Body of pancreas (tissue), 4 donors: ENCODE measurements at regions not wholly inside any gene's neighbourhood (a gene's known extent, or its start where the extent isn't known, plus 50 kb on each side); places are given as distances from the start of the nearest gene placed in this dataset.
A peak's percentile ranks its signal among the peaks of the same experiment; 100 is the strongest.

Experiments used
- ATAC-seq: fragments of 150-250 bp; one replicate; pipeline ENCODE4 v1.9.1; 2016
- DNase-seq, 4 donors: peaks; one replicate each; pipeline ENCODE4 v3.0.0-alpha.2; 2019
- H3K27ac ChIP-seq, 4 donors: fragments of 200-600 bp; sonication (generic); 1 replicate in 3 of 4; 2 replicates in 1 of 4; pipeline versions ENCODE4 v1.5.1 to v1.6.1; 2016 to 2019; ENCODE audit warnings: mild to moderate bottlenecking in 1 of 4, mixed read lengths in 1 of 4, moderate library complexity in 1 of 4
- H3K27me3 ChIP-seq, 2 donors: fragments of 200-600 bp; sonication (generic); one replicate each; pipeline ENCODE4 v1.6.0; 2016; ENCODE audit warnings: mild to moderate bottlenecking in 1 of 2
- H3K36me3 ChIP-seq, 2 donors: fragments of 200-600 bp; sonication (generic); replicated peaks in 1 of 2; 2 replicates each; pipeline ENCODE4 v1.5.1; 2016; ENCODE audit warnings: low read depth in 2 of 2; ENCODE audit not compliant: insufficient read depth in 1 of 2
- H3K4me1 ChIP-seq: fragments of 200-600 bp; sonication (generic); one replicate; pipeline ENCODE4 v1.6.0; 2016
- H3K4me3 ChIP-seq, 2 donors: fragments of 200-600 bp; sonication (generic); 1 replicate in 1 of 2; 2 replicates in 1 of 2; pipeline ENCODE4 v1.5.1; 2016 to 2019
- H3K9me3 ChIP-seq, 3 donors: fragments of 200-600 bp; sonication (generic); 1 replicate in 2 of 3; 2 replicates in 1 of 3; pipeline ENCODE4 v1.5.1; 2016
- CTCF ChIP-seq, 7 experiments: fragments of 450-650 bp in 4 of 7; fragments of 200-600 bp in 3 of 7; sonication (generic) in 3 of 7; IDR thresholded peaks; one replicate each; pipeline ENCODE4 v1.5.1; 2016 to 2019; ENCODE audit warnings: antibody characterized with exemption in 7 of 7
- POLR2A ChIP-seq, 3 donors: fragments of 450-650 bp; IDR thresholded peaks; one replicate each; pipeline ENCODE4 v1.6.1; 2016; ENCODE audit warnings: antibody characterized with exemption in 3 of 3, mild to moderate bottlenecking in 2 of 3
- WGBS, 2 donors: methylation state at CpG; one replicate each; pipeline ENCODE4 v1.1.5; 2017; 5-methylcytosine and 5-hydroxymethylcytosine counted together
- intact Hi-C: fragments of 100-400 bp; cut with DNase I; formaldehyde crosslinking; loops from one replicate; pipeline ENCODE4 v1.15.1; 2023

DNA sequence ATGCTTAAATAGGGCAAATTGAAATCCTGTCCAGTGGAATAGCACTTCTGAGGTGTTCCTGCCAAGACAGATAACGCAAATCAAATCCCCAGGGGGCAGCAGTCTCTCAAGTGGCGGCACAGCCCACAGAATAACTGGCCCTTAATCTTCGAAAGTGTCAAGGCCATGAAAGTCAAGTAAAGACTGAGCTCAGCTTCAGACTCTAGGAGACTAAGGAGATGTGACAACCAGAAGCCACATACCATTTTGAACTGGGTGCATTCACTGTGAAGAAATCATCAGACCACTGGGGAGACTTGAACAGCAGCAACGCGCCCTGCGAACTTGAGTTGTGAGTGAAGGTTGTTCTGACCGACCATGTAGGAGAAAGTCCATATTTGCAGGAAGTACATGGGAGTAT lies 66.0 kb upstream of the ASAP2 start:
- intact Hi-C loops = loop anchor here (5.0 to 10.0 kb wide), 2 partner anchors 204 to 282 kb away; partner anchors contain the start of genes CPSF3 and ITGB1BP1
- ATAC-seq (no peak), DNase-seq (no peak)
- no peaks in the 10 kb centered on the region for H3K27me3 ChIP-seq
- no peak overlapping the region for H3K4me3 ChIP-seq
- H3K9me3 ChIP-seq = no peaks in the 10 kb centered on the region
- no peaks in the 10 kb centered on the region for H3K36me3 ChIP-seq
- H3K27ac ChIP-seq = no peak overlapping the region
- H3K4me1 ChIP-seq = peaks cover 8% of the 10 kb centered on the region
- no peak for TF ChIP-seq POLR2A (IDR thresholded peaks at IDR 0.05)
- TF ChIP-seq CTCF (IDR thresholded peaks at IDR 0.05) = no peak
- 61 to 65% methylated on average over 7 of the region's 7 CpGs for WGBS, 2 donors

DNA sequence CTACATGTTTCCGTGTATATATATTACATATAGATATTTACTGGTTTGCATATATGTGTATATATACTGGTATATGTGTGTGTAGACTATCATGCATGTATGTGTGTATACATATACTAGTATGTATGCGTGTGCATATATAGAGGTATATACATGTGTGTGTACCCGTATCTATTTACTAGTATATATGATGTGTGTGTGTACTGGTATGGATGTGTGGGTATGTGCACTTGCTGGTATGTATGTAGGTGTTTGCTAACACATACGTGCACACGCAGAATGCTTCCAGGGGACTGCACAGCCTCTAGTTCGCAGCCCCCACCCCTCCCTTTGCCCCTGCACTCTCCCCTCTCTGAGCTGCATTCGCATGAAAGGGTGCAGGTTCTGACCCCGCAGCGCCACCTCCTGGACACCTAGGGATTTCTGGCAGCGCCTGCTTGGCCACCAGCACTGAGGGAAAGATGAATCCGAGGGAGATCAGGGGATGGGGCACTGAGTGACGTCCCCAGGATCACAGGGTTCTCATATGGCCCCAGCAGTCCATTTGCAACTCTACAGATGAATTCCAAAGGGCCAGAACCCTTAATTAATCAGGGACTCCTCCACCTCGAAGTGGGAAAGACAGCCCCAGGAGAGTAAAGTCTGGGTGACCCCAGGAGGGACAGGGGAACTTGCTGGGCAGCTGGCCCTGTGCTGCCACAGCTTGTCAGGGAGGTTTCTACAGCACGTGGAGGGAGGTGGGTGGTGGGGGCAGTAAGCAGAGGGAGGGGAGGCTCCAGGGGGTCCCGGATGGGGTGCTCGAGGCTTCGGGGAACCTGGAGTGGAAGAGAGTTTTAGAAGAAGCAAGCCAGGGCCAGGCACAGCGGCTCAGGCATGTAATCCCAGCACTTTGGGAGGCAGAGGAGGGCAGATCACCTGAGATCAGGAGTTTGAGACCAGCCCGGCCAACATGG lies 66.8 kb upstream of the ASAP2 start:
- Histone ChIP-seq H3K27me3 (no peaks in the 10 kb centered on the region), H3K27ac (no peak overlapping the region), H3K4me1 (peaks cover 8% of the 10 kb centered on the region), H3K9me3 (no peaks in the 10 kb centered on the region), H3K4me3 (no peak overlapping the region), H3K36me3 (no peaks in the 10 kb centered on the region)
- ATAC-seq = no peak
- TF ChIP-seq CTCF (IDR thresholded peaks at IDR 0.05) (peak; percentile 55 to 86 (median 65)), POLR2A (IDR thresholded peaks at IDR 0.05) (no peak)
- DNase-seq = peak; percentile 69 to 78 (median 72)
- whole genome bisulfite sequencing, 2 donors = 31 to 32% methylated on average over 19 of the region's 19 CpGs
- intact Hi-C loops = loop anchor here (5.0 to 10.0 kb wide), 2 partner anchors 205 to 283 kb away; partner anchors contain the start of genes CPSF3 and ITGB1BP1

- H3K36me3 ChIP-seq = no peaks in the 10 kb centered on the region
- H3K4me1 ChIP-seq = peaks cover 2% of the 10 kb centered on the region
- no peak overlapping the region for H3K27ac ChIP-seq
- H3K9me3 ChIP-seq = no peaks in the 10 kb centered on the region
- no peak for DNase-seq
- H3K4me3 ChIP-seq = no peak overlapping the region
- TF ChIP-seq CTCF (IDR thresholded peaks at IDR 0.05) = no peak
- no peak for TF ChIP-seq POLR2A (IDR thresholded peaks at IDR 0.05)
- WGBS, 2 donors = 67 to 76% methylated on average over 9 to 24 of the region's 24 CpGs
- ATAC-seq = no peak
- H3K27me3 ChIP-seq = no peaks in the 10 kb centered on the region
- intact Hi-C loops = no loop called here
These were observed 69.0 kb upstream of the ASAP2 start for GRCh38 chr2:9137379-9138150.

- no peaks in the 10 kb centered on the region for H3K9me3 ChIP-seq
- 76 to 79% methylated on average over 14 to 15 of the region's 15 CpGs for WGBS, 2 donors
- H3K4me3 ChIP-seq = no peak overlapping the region
- H3K27ac ChIP-seq = no peak overlapping the region
- no peaks in the 10 kb centered on the region for H3K36me3 ChIP-seq
- H3K27me3 ChIP-seq = no peaks in the 10 kb centered on the region
- DNase-seq (no peak), ATAC-seq (no peak)
- TF ChIP-seq POLR2A (IDR thresholded peaks at IDR 0.05) = no peak
- no peak for TF ChIP-seq CTCF (IDR thresholded peaks at IDR 0.05)
- intact Hi-C loops = no loop called here
- no peaks in the 10 kb centered on the region for H3K4me1 ChIP-seq
These were observed 70.6 kb upstream of the ASAP2 start for GRCh38 chr2:9135822-9136558.
